OCI-LY1 (cell line): ENCODE measurements at regions not wholly inside any gene's neighbourhood (a gene's known extent, or its start where the extent isn't known, plus 50 kb on each side); places are given as distances from the start of the nearest gene placed in this dataset.

Source experiments
- H2AFZ ChIP-seq: fragments of 200-600 bp; sonication (generic), shearing (Covaris generic); 2 replicates; pipeline ENCODE4 v1.6.0; 2014; ENCODE audit warnings: antibody characterized with exemption, mild to moderate bottlenecking, low read length
- H3F3A ChIP-seq: fragments of 200-600 bp; sonication (generic), shearing (Covaris generic); 2 replicates; pipeline ENCODE4 v1.6.0; 2014; ENCODE audit warnings: mild to moderate bottlenecking, antibody characterized with exemption, low read length, moderate library complexity; ENCODE audit not compliant: insufficient read depth
- H3K27ac ChIP-seq: fragments of 200-600 bp; sonication (generic); 2 replicates; pipeline ENCODE4 v1.5.1; 2014; ENCODE audit warnings: low read length, mixed run types, mild to moderate bottlenecking, low read depth; ENCODE audit not compliant: poor library complexity, severe bottlenecking
- H3K27me3 ChIP-seq: fragments of 200-600 bp; sonication (generic); 2 replicates; pipeline ENCODE4 v1.6.0; 2014; ENCODE audit warnings: antibody characterized with exemption, mild to moderate bottlenecking, low read length, moderate library complexity; ENCODE audit not compliant: insufficient read depth
- H3K36me3 ChIP-seq: fragments of 200-600 bp; sonication (generic); 2 replicates; pipeline ENCODE4 v1.6.1; 2014; ENCODE audit warnings: mild to moderate bottlenecking, antibody characterized with exemption, low read length, moderate library complexity, mixed read lengths; ENCODE audit not compliant: insufficient read depth
- H3K4me1 ChIP-seq: fragments of 200-600 bp; sonication (generic); 2 replicates; pipeline ENCODE4 v1.5.1; 2014; ENCODE audit warnings: mild to moderate bottlenecking, low read length, moderate library complexity; ENCODE audit not compliant: insufficient read depth, severe bottlenecking
- H3K4me2 ChIP-seq: fragments of 200-600 bp; sonication (generic), shearing (Covaris generic); 2 replicates; pipeline ENCODE4 v1.6.1; 2014; ENCODE audit warnings: low read length
- H3K4me3 ChIP-seq: fragments of 200-600 bp; sonication (generic); 2 replicates; pipeline ENCODE4 v1.5.1; 2014; ENCODE audit warnings: low read length, low read depth, mild to moderate bottlenecking, mixed read lengths; ENCODE audit not compliant: poor library complexity, severe bottlenecking
- H3K79me2 ChIP-seq: fragments of 200-600 bp; shearing (Covaris generic); 2 replicates; pipeline ENCODE4 v1.6.1; 2016; ENCODE audit warnings: mixed run types, low read length, mixed read lengths; ENCODE audit not compliant: insufficient read depth
- H3K9ac ChIP-seq: fragments of 200-600 bp; sonication (generic), shearing (Covaris generic); 2 replicates; pipeline ENCODE4 v1.6.1; 2014; ENCODE audit warnings: mild to moderate bottlenecking, low read length, mixed read lengths
- H3K9me2 ChIP-seq: fragments of 200-600 bp; sonication (generic), shearing (Covaris generic); 2 replicates; pipeline ENCODE4 v1.6.1; 2014; ENCODE audit warnings: low read depth, mild to moderate bottlenecking, low read length, mixed read lengths
- H3K9me3 ChIP-seq: fragments of 200-600 bp; shearing (Covaris generic); 2 replicates; pipeline ENCODE4 v1.6.1; 2014; ENCODE audit warnings: low read length, mixed read lengths
- H4K20me1 ChIP-seq: fragments of 200-600 bp; sonication (generic), shearing (Covaris generic); 2 replicates; pipeline ENCODE4 v1.6.0; 2016; ENCODE audit warnings: mild to moderate bottlenecking, low read length; ENCODE audit not compliant: insufficient read depth
- CTCF ChIP-seq: fragments of 200-600 bp; sonication (generic), shearing (Covaris generic); IDR thresholded peaks from 2 replicates; pipeline ENCODE4 v1.5.1; 2017; ENCODE audit warnings: mild to moderate bottlenecking, antibody characterized with exemption, low read length, moderate library complexity, mixed read lengths
- EZH2 ChIP-seq: fragments of 200-600 bp; sonication (generic), shearing (Covaris generic); IDR thresholded peaks from 2 replicates; pipeline ENCODE4 v1.8.0; 2017; ENCODE audit warnings: borderline replicate concordance, mixed run types, mild to moderate bottlenecking, antibody characterized with exemption, low read length, moderate library complexity, mixed read lengths

GRCh38 chr5:100157066-100157465 lies 378.1 kb upstream of the FAM174A start:
- no peak overlapping the region for H3K4me2 ChIP-seq
- no peaks in the 10 kb centered on the region for H3F3A ChIP-seq
- H3K4me1 ChIP-seq: no peaks in the 10 kb centered on the region
- no peak overlapping the region for H3K9ac ChIP-seq
- no peak overlapping the region for H3K27ac ChIP-seq
- H3K9me3 ChIP-seq: 0 out of 2 replicates have a peak, but pooled peaks cover under 1% of the 10 kb centered on the region
- TF ChIP-seq EZH2 (no peak), CTCF (no peak)
- H3K36me3 ChIP-seq: no peaks in the 10 kb centered on the region
- no peaks in the 10 kb centered on the region for H4K20me1 ChIP-seq
- no peak overlapping the region for H3K4me3 ChIP-seq
- no peaks in the 10 kb centered on the region; the same call in 1 of the 2 replicates for H3K9me2 ChIP-seq
- H3K27me3 ChIP-seq: no peaks in the 10 kb centered on the region
- no peak overlapping the region for H2AFZ ChIP-seq
- no peaks in the 10 kb centered on the region for H3K79me2 ChIP-seq

GRCh38 chr5:100148239-100148638 lies 386.9 kb upstream of the FAM174A start:
- H3K4me1 ChIP-seq: no peaks in the 10 kb centered on the region
- H3K9ac ChIP-seq: no peak overlapping the region
- H3F3A ChIP-seq: no peaks in the 10 kb centered on the region
- H3K9me2 ChIP-seq: no peaks in the 10 kb centered on the region
- H2AFZ ChIP-seq: no peak overlapping the region
- H3K79me2 ChIP-seq: no peaks in the 10 kb centered on the region
- no peaks in the 10 kb centered on the region for H3K36me3 ChIP-seq
- no peak overlapping the region for H3K27ac ChIP-seq
- no peak overlapping the region for H3K4me2 ChIP-seq
- no peaks in the 10 kb centered on the region for H4K20me1 ChIP-seq
- no peak for TF ChIP-seq EZH2
- TF ChIP-seq CTCF: no peak
- H3K9me3 ChIP-seq: no peaks in the 10 kb centered on the region
- H3K27me3 ChIP-seq: no peaks in the 10 kb centered on the region
- no peak overlapping the region for H3K4me3 ChIP-seq

- Histone ChIP-seq H3K9ac (no peak overlapping the region), H4K20me1 (no peaks in the 10 kb centered on the region), H3K9me3 (no peaks in the 10 kb centered on the region), H3K4me2 (no peak overlapping the region), H3K4me3 (no peak overlapping the region), H3K9me2 (no peaks in the 10 kb centered on the region), H3K4me1 (no peaks in the 10 kb centered on the region), H3K27me3 (no peaks in the 10 kb centered on the region), H3K27ac (no peak overlapping the region), H3K36me3 (no peaks in the 10 kb centered on the region), H3F3A (no peaks in the 10 kb centered on the region), H2AFZ (no peak overlapping the region), H3K79me2 (no peaks in the 10 kb centered on the region)
- TF ChIP-seq CTCF (no peak), EZH2 (no peak)
Observed at GRCh38 chr5:100142607-100143006, 392.6 kb upstream of the FAM174A start.
